EL (cell line): ENCODE measurements at regions not wholly inside any gene's neighbourhood (a gene's known extent, or its start where the extent isn't known, plus 50 kb on each side); places are given as distances from the start of the nearest gene placed in this dataset.

Experiments used
- DNase-seq: peaks from one replicate; pipeline ENCODE4 v3.0.0-alpha.2; 2016

- DNase-seq, result no peak
Measured at GRCh38 chr1:192418552-192419285, 101.9 kb downstream of the RGS21 start.

DNA sequence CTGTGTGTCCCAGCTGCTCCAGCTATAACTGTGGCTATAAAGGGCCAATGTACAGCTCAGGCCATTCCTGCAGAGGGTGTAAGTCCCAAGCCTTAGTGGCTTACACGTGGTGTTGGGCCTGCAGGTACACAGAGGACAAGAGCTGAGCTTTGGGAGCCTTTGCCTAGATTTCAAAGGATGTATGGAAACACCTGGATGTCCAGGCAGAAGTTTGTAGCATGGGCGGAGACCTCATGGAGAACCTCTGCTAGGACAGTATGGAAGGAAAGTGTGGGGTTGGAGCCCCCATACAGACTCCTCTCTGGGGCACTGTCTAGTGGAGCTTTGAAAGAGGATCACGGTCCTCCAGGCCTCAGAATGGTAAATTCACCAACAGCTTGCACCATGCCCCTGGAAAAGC is 113.9 kb downstream of the RGS21 start:
- DNase-seq, result no peak

DNA sequence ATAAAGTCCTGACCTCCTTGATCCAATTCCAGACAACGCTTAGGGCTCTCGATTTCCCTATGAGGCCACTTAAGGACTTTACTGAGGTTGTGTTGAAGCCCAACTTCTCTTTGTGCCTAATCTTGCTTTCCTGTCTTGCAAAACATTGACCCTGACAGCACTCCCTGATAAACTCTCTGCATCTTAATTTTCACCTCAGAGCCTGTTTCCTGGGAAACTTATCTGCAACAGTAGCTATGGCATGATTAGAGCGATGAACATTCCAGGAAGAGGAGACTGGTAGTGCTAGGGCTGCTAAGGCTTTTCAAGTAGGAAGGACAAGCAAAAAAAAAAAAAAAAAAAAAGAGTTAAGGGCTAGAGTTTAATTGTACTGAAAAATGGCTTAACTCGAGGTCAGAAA is 118.9 kb downstream of the RGS21 start:
- no peak for DNase-seq

- no peak for DNase-seq
Measured at GRCh38 chr1:192436441-192437078, 119.8 kb downstream of the RGS21 start.

DNA sequence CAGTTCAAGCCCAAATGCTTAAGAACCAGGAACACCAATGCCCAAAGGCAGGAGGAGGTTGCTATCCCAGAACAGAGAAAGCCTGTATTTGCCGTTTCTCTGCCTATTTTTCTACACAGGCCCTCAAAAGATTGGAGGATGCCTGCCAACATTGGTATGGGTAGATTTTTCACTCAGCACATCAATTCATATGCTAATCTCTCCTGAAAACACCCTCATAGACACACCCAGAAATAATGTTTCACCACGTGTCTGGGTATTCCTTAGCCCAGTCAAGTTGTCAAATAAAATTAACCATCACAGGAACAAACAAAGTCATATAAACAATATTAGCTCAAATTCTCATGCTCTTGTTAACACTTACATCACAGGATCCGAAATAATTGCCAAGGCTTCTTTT is 121.9 kb downstream of the RGS21 start:
- no peak for DNase-seq

DNA sequence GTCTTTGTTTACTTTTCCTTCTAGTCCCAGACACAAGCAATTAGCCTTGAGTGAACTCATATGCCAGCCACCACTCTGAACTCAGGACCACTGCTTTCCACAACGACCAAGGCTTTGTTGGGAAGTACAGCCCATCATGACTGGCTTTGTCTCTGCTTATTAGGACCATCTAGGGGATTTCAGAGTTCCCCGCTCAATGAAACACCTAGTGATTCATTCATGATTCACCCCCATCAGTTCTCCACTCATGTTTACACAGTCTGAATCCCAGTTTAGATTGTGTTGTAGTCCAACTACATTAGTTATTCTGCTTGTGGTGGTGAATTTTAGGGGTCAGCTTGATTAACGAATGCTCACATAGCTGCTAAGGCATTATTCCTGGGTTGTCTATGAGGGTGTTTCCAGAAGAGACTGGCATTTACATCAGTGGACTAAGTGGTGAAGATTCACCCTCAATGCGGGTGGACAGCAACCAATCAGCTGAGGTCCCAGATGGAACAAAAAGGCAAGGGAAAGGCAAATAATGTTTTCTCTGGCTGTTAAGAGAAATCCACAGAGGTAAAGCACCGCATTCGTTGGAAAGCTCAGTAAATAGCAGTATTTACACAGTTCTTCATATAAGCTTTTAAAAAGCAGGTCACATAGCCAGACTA is 122.7 kb downstream of the RGS21 start:
- peak; percentile 72 for DNase-seq

DNA sequence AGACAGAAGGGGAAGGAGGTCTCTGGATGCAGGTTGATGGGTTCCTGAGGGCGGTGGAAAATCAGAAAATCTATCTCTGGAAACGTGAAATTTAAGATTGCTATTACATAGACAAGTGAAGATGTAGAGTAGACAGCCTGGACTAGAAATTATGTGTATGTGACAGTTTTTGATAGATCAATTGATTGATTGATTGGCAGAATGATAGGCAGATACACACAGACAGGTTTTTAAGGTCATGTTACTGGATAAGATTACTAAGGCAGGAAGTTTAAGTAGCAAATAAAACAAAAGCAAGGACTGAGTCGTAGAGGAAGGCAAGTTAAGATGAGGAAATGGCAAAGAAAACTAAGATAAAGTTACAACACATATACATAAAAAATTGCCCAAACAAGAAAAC is 124.7 kb downstream of the RGS21 start:
- no peak for DNase-seq

DNA sequence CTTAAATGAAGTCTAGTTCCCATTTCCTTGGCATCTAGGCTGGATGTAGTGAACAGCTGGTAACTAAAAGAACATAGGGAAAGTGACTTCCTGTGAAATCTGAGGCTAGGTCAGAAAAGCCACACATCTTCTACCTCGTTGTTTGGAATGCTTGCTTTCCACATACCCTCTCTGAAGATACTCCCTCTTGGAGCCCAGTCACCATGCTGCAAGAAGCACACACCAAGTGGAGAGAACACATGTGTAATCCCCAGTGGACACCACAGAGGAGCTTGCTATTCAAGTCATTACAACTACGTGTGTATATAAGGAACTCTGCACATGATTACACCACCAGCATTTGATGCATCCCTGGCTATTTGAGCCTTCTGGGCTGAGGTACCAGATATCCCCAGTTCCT is 125.9 kb downstream of the RGS21 start:
- DNase-seq, result no peak

DNA sequence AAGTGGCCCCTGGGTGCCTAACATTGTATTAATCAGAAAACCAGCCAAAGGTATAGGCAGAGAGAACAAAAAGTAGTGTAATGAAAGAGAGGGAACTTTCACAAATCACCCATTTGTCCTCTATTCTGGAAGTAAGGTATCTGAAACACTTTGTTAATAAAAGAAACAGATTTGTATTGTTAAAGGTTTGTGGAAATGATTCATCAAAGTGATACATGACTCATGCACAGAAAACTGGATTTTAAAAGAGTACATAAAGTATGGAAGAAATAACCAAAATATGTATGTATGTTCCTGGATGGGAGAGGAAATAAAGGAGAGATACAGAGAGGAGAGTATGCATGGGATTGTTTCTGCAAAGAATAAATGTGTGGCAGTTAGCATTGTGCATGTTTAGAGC is 126.8 kb downstream of the RGS21 start:
- peak; percentile 14 for DNase-seq

DNA sequence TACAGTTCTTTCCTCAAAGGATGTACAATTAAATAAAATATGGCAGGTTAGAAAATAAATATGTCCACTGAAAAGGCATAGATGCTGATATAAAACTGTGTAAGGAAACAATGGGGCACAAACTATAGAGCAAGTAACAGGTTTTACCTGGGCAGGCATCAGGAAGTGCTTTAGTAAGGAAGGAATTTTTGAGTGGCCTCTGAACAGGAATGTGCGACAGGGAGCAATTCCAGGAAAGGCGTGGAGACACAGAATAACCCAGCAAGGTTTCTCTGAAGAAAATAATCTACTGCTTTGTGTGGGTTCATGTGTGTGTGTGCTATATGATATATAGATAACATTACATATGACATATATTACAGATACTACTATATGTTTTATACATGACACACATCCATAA is 128.4 kb downstream of the RGS21 start:
- DNase-seq, result no peak

DNA sequence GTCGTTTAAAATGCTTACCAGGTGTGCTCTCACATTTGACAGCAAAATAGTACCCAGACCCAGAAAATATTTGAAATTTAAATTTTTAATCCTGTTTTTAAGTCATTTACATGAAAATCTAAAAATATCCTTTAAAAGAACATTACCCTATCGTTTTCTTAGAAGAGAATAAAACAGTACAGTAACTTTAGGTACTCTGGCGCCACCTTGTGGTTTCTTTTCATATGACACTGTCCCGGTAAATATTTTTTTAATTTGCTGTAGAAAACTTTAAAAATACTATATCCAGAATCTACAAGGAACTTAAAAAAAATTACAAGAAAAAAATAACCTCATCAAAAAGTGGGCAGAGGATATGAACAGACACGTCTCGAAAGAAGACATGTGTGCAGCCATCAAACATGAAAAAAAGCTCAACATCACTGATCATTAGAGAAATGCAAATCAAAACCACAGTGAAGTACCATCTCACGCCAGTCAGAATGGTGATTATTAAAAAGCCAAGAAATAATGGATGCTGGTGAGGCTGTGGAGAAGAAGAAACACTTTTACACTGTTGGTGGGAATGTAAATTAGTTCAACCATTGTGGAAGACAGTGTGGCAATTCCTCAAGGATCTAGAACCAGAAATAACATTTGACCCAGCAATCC is 129.2 kb downstream of the RGS21 start:
- DNase-seq, result peak; percentile 47

GRCh38 chr1:192448026-192448578 is 127.5 kb upstream of the RGS1 start:
- DNase-seq, result peak; percentile 50

GRCh38 chr1:192453360-192453992 is 122.1 kb upstream of the RGS1 start:
- peak; percentile 21 for DNase-seq

- DNase-seq, result no peak
Measured at GRCh38 chr1:192459467-192459866, 116.1 kb upstream of the RGS1 start.

- peak; percentile 8 for DNase-seq
Measured at GRCh38 chr1:192461684-192462083, 113.9 kb upstream of the RGS1 start.

GRCh38 chr1:192462616-192463015 is 113.0 kb upstream of the RGS1 start:
- no peak for DNase-seq

GRCh38 chr1:192463661-192464060 is 111.9 kb upstream of the RGS1 start:
- DNase-seq, result no peak

DNA sequence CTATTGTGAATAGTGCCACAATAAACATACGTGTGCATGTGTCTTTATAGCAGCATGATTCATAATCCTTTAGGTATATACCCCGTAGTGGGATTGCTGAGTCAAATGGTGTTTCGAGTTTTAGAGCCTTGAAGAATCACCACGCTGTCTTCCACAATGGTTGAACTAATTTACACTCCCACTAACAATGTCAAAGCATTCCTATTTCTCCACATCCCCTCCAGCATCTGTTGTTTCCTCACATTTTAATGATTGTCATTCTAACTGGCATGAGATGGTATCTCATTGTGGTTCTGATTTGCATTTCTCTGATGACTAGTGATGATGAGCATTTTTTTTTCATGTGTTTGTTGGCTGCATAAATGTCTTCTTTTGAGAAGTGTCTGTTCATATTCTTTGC is 110.4 kb upstream of the RGS1 start:
- peak; percentile 5 for DNase-seq

DNA sequence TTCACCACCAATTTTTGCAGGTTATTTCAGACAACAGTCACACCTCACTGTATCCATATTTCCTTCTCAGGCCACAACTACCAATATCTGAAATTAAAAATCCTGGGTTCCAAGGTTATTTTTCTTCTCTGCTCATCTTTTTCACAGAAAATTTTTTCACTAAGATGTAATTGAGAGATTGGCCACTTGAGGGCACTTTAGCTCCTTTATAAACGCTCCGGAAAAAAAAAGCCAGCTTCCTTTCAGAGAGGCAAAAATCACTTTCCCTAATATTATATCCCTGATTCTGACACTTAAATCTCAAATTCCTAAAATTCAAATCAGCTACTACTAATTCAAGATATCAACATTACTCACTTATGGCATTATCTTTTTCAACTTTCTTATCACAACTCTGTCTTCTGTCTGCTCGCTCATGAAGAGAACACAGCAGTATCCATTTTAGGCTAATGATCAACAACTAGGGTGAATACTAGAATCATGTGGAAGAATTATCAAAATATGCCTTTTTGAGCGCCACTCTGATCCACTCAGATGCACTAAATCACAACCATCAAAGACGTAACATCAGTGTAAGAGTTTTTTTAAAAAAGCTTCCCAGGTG is 101.4 kb upstream of the RGS1 start:
- DNase-seq, result peak; percentile 41

DNA sequence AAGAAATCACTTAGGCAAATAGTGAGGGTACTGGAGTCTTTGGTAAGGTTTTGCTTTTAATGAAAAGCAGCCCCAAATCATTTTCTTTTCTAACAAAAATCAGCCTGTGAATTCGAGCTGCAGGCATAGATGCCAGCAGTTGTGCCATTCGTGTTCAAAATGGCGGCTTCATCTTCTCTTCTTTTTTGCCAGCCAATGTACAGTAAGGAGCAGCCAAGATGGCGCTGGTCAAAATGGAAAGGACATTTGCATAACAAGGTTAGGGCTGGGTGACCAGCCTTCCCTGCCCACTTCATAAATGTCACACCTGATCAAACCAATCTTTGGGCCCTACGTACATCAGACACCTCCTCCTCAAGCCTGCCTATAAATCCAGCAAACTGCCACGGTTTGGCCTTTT is 100.2 kb upstream of the RGS1 start:
- no peak for DNase-seq

GRCh38 chr1:192475970-192476369 is 99.6 kb upstream of the RGS1 start:
- DNase-seq, result no peak

GRCh38 chr1:192476802-192477298 is 98.7 kb upstream of the RGS1 start:
- peak; percentile 26 for DNase-seq
